ENCODE measurements at regions not wholly inside any gene's neighbourhood (a gene's known extent, or its start where the extent isn't known, plus 50 kb on each side); places are given as distances from the start of the nearest gene placed in this dataset.

DNA sequence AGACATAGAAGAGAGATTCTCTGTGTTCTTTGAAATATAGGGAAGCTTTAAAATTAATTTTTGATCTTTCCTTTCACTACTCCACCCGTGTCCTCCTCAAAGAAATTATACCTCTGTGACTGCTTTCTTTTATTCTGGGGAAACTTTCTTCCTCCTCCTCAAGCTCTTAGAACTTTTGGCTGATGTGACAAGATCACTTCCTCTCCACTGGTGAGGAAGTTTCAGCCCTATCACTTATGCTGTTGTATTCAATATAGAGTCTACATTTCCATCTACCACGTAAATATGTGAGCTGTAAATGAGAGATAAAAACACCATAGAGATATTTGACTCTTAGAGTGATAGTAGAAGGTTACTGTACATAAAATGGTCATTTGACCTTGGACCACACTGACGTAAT lies 141.9 kb upstream of the SASH1 start:
- H3K9me3 Mint-ChIP-seq: no peaks in the 10 kb centered on the region
- H3K27ac Mint-ChIP-seq: no peak overlapping the region
- no peak overlapping the region for H3K4me3 ChIP-seq (ENCODE audit: low read length)
- no peaks in the 10 kb centered on the region for H3K4me1 ChIP-seq (ENCODE audit: control insufficient read depth, insufficient read depth, low read length)
- no peak for DNase-seq
- no peaks in the 10 kb centered on the region for H3K9me3 ChIP-seq (ENCODE audit: control insufficient read depth, low read length)
- no peaks in the 10 kb centered on the region for H3K27me3 Mint-ChIP-seq (ENCODE audit: insufficient read depth)
- no peak overlapping the region for H3K27ac ChIP-seq (ENCODE audit: low read depth, low read length)
- WGBS, 2 experiments (ENCODE audit: insufficient coverage in 1 of 2, insufficient read length in 1 of 2): 97 to 100% methylated on average over 1 to 3 of the region's 3 CpGs
- no peaks in the 10 kb centered on the region for H3K27me3 ChIP-seq (ENCODE audit: control insufficient read depth, insufficient read depth, low read length, poor library complexity, severe bottlenecking)
- no peak overlapping the region for H3K9ac ChIP-seq (ENCODE audit: extremely low read depth, low read length, poor library complexity, severe bottlenecking)
- no peaks in the 10 kb centered on the region for H3K36me3 ChIP-seq (ENCODE audit: control insufficient read depth, insufficient read depth, low read length)
- peaks cover 3% of the 10 kb centered on the region for H3K4me1 Mint-ChIP-seq
- H3K4me3 Mint-ChIP-seq: no peak overlapping the region
- TF ChIP-seq, protein P1, sequence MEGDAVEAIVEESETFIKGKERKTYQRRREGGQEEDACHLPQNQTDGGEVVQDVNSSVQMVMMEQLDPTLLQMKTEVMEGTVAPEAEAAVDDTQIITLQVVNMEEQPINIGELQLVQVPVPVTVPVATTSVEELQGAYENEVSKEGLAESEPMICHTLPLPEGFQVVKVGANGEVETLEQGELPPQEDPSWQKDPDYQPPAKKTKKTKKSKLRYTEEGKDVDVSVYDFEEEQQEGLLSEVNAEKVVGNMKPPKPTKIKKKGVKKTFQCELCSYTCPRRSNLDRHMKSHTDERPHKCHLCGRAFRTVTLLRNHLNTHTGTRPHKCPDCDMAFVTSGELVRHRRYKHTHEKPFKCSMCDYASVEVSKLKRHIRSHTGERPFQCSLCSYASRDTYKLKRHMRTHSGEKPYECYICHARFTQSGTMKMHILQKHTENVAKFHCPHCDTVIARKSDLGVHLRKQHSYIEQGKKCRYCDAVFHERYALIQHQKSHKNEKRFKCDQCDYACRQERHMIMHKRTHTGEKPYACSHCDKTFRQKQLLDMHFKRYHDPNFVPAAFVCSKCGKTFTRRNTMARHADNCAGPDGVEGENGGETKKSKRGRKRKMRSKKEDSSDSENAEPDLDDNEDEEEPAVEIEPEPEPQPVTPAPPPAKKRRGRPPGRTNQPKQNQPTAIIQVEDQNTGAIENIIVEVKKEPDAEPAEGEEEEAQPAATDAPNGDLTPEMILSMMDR (conservative IDR thresholded peaks at IDR 0.05): no peak
- H3K36me3 Mint-ChIP-seq (ENCODE audit: low read depth): no peaks in the 10 kb centered on the region

DNA sequence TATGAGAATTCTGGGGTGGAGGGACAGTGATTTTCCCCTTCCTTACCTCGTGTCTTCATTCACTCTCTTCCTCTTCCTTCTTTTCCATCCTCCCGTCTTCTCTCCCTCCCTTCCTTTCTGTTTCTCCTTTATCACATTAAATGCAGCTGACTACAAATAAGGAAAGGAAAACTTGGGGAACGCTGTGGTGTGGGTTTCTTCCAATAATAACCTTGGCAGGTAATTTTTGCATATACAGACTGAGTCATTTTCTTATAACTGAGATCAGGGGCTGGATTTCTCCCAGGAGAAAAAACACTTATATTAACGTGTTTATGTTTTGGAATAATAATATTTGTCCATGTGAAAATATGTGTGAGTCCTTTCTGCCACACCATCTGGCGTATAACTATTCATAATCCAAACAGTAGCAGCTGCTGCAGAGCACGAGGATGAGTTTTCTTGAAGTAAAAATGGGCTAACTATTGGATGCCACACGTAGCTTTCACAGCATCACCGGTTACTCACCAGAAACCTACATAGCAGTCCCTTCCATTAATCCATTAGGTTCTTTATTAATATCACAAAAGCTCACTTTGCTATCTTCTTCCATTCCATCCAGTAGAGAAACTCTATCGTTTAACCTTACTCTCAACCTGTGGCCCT lies 139.2 kb upstream of the SASH1 start:
- no peak overlapping the region for H3K4me3 Mint-ChIP-seq
- H3K9ac ChIP-seq (ENCODE audit: extremely low read depth, low read length, poor library complexity, severe bottlenecking): no peak overlapping the region
- no peak for DNase-seq
- TF ChIP-seq, protein P1 (conservative IDR thresholded peaks at IDR 0.05): no peak
- no peak overlapping the region for H3K27ac Mint-ChIP-seq
- WGBS, 2 experiments (ENCODE audit: insufficient coverage in 1 of 2, insufficient read length in 1 of 2): 88 to 100% methylated on average over 4 to 9 of the region's 9 CpGs
- no peaks in the 10 kb centered on the region for H3K27me3 Mint-ChIP-seq (ENCODE audit: insufficient read depth)
- no peaks in the 10 kb centered on the region for H3K9me3 ChIP-seq (ENCODE audit: control insufficient read depth, low read length)
- no peak overlapping the region for H3K4me3 ChIP-seq (ENCODE audit: low read length)
- H3K27ac ChIP-seq (ENCODE audit: low read depth, low read length): no peak overlapping the region
- H3K4me1 ChIP-seq (ENCODE audit: control insufficient read depth, insufficient read depth, low read length): no peaks in the 10 kb centered on the region
- peaks cover 3% of the 10 kb centered on the region for H3K4me1 Mint-ChIP-seq
- no peaks in the 10 kb centered on the region for H3K36me3 ChIP-seq (ENCODE audit: control insufficient read depth, insufficient read depth, low read length)
- no peaks in the 10 kb centered on the region for H3K27me3 ChIP-seq (ENCODE audit: control insufficient read depth, insufficient read depth, low read length, poor library complexity, severe bottlenecking)
- H3K9me3 Mint-ChIP-seq: no peaks in the 10 kb centered on the region
- H3K36me3 Mint-ChIP-seq (ENCODE audit: low read depth): no peaks in the 10 kb centered on the region

DNA sequence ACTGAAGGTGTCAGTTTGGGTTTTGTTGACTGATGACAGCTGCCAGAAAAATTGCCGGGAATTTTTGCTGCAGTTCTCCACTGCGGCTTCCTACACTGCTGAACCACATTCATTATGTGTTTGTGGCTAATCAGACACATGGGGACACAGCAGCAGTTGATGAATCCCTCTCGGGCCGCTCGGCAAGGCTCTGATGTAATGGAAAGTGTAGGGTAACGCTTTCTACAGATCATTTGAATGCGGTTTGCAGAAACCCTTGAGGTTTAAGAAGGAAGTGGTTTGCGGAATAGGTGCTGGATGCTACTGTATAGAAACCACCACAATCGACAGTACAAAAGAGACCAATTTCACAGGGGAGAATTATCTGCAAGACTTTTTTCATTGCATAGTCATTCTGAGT lies 138.7 kb upstream of the SASH1 start:
- Mint-ChIP-seq H3K27me3 (ENCODE audit: insufficient read depth) (no peaks in the 10 kb centered on the region), H3K27ac (no peak overlapping the region), H3K4me1 (peaks cover 3% of the 10 kb centered on the region), H3K36me3 (ENCODE audit: low read depth) (no peaks in the 10 kb centered on the region), H3K9me3 (no peaks in the 10 kb centered on the region), H3K4me3 (no peak overlapping the region)
- H3K4me1 ChIP-seq (ENCODE audit: control insufficient read depth, insufficient read depth, low read length): no peaks in the 10 kb centered on the region
- no peak overlapping the region for H3K27ac ChIP-seq (ENCODE audit: low read depth, low read length)
- no peaks in the 10 kb centered on the region for H3K36me3 ChIP-seq (ENCODE audit: control insufficient read depth, insufficient read depth, low read length)
- 92 to 96% methylated on average over 4 to 9 of the region's 9 CpGs for WGBS, 2 experiments (ENCODE audit: insufficient coverage in 1 of 2, insufficient read length in 1 of 2)
- no peaks in the 10 kb centered on the region for H3K27me3 ChIP-seq (ENCODE audit: control insufficient read depth, insufficient read depth, low read length, poor library complexity, severe bottlenecking)
- H3K4me3 ChIP-seq (ENCODE audit: low read length): no peak overlapping the region
- H3K9ac ChIP-seq (ENCODE audit: extremely low read depth, low read length, poor library complexity, severe bottlenecking): no peak overlapping the region
- DNase-seq: no peak
- no peaks in the 10 kb centered on the region for H3K9me3 ChIP-seq (ENCODE audit: control insufficient read depth, low read length)
- TF ChIP-seq, protein P1 (conservative IDR thresholded peaks at IDR 0.05): no peak

All from endodermal cell (in vitro differentiated cells).